ENCODE measurements at regions not wholly inside any gene's neighbourhood (a gene's known extent, or its start where the extent isn't known, plus 50 kb on each side); places are given as distances from the start of the nearest gene placed in this dataset.
A peak's percentile ranks its signal among the peaks of the same experiment; 100 is the strongest.

DNA sequence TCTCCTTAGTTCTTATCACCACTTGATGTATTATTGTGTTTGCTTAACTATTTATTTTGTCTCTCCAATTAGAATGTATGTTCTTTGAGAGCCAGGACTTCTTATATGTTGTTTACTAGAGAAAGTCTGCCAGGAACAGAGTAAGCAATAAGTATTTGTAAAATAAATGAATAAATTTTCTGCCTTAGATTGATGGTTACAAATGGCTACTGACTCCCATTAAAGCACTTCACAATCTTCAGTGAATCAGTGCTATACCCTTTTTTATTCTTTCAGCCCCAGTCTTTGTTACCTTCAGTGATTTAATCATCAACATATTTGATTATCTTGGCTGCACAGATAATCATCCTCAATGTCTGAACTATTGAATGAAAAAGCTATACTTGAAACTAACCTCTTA lies 197.1 kb upstream of the TMEM196 start:
- FAIRE-seq (no peak), DNase-seq (ENCODE audit: low read depth, low spot score) (no peak)
- Histone ChIP-seq H3K4me2 (ENCODE audit: insufficient read depth, low read length) (peak overlapping the region; percentile 17), H3K9me3 (replicated peaks; ENCODE audit: control insufficient read depth, insufficient read depth, low read length) (no peaks in the 10 kb centered on the region), H3K27ac (ENCODE audit: insufficient read depth, low read depth, low read length) (peak overlapping the region; percentile 30), H3K9me1 (replicated peaks; ENCODE audit: control insufficient read depth, extremely low read depth, insufficient read depth, low read length) (no peaks in the 10 kb centered on the region), H4K20me1 (replicated peaks; ENCODE audit: control insufficient read depth, extremely low read depth, insufficient read depth, low read length) (no peaks in the 10 kb centered on the region), H3K27me3 (ENCODE audit: control insufficient read depth in 2 of 2, insufficient read depth in 2 of 2, low read length in 2 of 2) (no peaks in the 10 kb centered on the region), H3K36me3 (ENCODE audit: control insufficient read depth in 2 of 2, extremely low read depth in 1 of 2, insufficient read depth in 2 of 2, low read length in 2 of 2) (no peaks in the 10 kb centered on the region), H3K4me3 (replicated peaks in 1 of 3; ENCODE audit: insufficient read depth in 1 of 3, low read depth in 1 of 3, low read length in 3 of 3) (no peak overlapping the region), H3K4me1 (ENCODE audit: control insufficient read depth, extremely low read depth, insufficient read depth, low read length) (peaks cover 15% of the 10 kb centered on the region), H3K79me2 (ENCODE audit: control insufficient read depth, insufficient read depth, low read length) (no peaks in the 10 kb centered on the region), H3K9ac (replicated peaks; ENCODE audit: extremely low read depth, insufficient read depth, low read length) (no peak overlapping the region), H2AFZ (ENCODE audit: low read depth, low read length) (peak overlapping the region; percentile 1)
- no TSS peak for BruUV-seq (replicated peaks)
- POLR2A ChIA-PET = interaction anchor here (0.7 to 1.1 kb wide), 2 partner anchors 12 to 52 kb away, joined by 3 read pairs; no protein-coding TSS in a partner anchor
- CTCF ChIA-PET = interaction anchor here (1.1 kb wide), 1 partner anchor 9 kb away, joined by 3 read pairs; no protein-coding TSS in a partner anchor
- TF ChIP-seq, protein P1, sequence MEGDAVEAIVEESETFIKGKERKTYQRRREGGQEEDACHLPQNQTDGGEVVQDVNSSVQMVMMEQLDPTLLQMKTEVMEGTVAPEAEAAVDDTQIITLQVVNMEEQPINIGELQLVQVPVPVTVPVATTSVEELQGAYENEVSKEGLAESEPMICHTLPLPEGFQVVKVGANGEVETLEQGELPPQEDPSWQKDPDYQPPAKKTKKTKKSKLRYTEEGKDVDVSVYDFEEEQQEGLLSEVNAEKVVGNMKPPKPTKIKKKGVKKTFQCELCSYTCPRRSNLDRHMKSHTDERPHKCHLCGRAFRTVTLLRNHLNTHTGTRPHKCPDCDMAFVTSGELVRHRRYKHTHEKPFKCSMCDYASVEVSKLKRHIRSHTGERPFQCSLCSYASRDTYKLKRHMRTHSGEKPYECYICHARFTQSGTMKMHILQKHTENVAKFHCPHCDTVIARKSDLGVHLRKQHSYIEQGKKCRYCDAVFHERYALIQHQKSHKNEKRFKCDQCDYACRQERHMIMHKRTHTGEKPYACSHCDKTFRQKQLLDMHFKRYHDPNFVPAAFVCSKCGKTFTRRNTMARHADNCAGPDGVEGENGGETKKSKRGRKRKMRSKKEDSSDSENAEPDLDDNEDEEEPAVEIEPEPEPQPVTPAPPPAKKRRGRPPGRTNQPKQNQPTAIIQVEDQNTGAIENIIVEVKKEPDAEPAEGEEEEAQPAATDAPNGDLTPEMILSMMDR (IDR thresholded peaks at IDR 0.05; ENCODE audit: extremely low read depth in 1 of 2, insufficient read depth in 1 of 2, low read depth in 1 of 2, low read length in 2 of 2) = no peak
- TF ChIP-seq, protein P2, sequence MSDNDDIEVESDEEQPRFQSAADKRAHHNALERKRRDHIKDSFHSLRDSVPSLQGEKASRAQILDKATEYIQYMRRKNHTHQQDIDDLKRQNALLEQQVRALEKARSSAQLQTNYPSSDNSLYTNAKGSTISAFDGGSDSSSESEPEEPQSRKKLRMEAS (IDR thresholded peaks at IDR 0.05; ENCODE audit: insufficient read depth, insufficient read length) = no peak
- TF ChIP-seq FOS (IDR thresholded peaks at IDR 0.05; ENCODE audit: borderline replicate concordance, insufficient read depth, low read length) (no peak), POLR2AphosphoS5 (IDR thresholded peaks at IDR 0.05; ENCODE audit: insufficient read depth, low read depth, low read length) (no peak), GATA2 (IDR thresholded peaks at IDR 0.05; ENCODE audit: insufficient read depth, insufficient read length, low read depth, low read length) (no peak), POLR2A (IDR thresholded peaks at IDR 0.05; ENCODE audit: low read depth, low read length) (no peak), EZH2 (IDR thresholded peaks at IDR 0.05; ENCODE audit: borderline replicate concordance, low read depth, low read length, severe bottlenecking) (no peak), JUN (IDR thresholded peaks at IDR 0.05; ENCODE audit: borderline replicate concordance, insufficient read depth, insufficient read length, low read depth) (no peak), MYC (IDR thresholded peaks at IDR 0.05; ENCODE audit: low read depth, low read length) (no peak)
- intact Hi-C loops (cut with micrococcal nuclease) = loop anchor here (5.0 kb wide), 2 partner anchors 53 to 337 kb away; no protein-coding TSS in a partner anchor
- dilution Hi-C loops (cut with MboI; ENCODE audit: extremely low pct_ligation_motif_present, low sequenced_read_pairs) = no loop called here
